Hematopoietic multipotent progenitor cell treated with erythropoietin and hydrocortisone succinate and interleukin-3 and kit ligand, for 17 days (in vitro differentiated cells): ENCODE measurements at regions not wholly inside any gene's neighbourhood (a gene's known extent, or its start where the extent isn't known, plus 50 kb on each side); places are given as distances from the start of the nearest gene placed in this dataset.
A peak's percentile ranks its signal among the peaks of the same experiment; 100 is the strongest.

ENCODE experiments used
- DNase-seq: peaks from one replicate; pipeline ENCODE4 v3.0.0-alpha.2; 2015; ENCODE audit warnings: low spot score

GRCh38 chr18:21162786-21163185 is 51.2 kb upstream of the ROCK1 start:
- no peak for DNase-seq

- DNase-seq, result no peak
These were observed 52.3 kb upstream of the ROCK1 start for GRCh38 chr18:21163647-21164547.

GRCh38 chr18:21164548-21165095 is 53.0 kb upstream of the ROCK1 start:
- no peak for DNase-seq

GRCh38 chr18:21167641-21168377 is 56.2 kb upstream of the ROCK1 start:
- no peak for DNase-seq

- no peak for DNase-seq
These were observed 57.3 kb upstream of the ROCK1 start for GRCh38 chr18:21168880-21169279.

GRCh38 chr18:21177822-21178221 is 64.2 kb upstream of the GREB1L start:
- DNase-seq, result no peak

- DNase-seq, result peak; percentile 40
These were observed 62.3 kb upstream of the GREB1L start for GRCh38 chr18:21179590-21180220.

GRCh38 chr18:21180588-21180987 is 61.4 kb upstream of the GREB1L start:
- DNase-seq, result no peak

- DNase-seq, result no peak
These were observed 60.3 kb upstream of the GREB1L start for GRCh38 chr18:21181766-21182165.

GRCh38 chr18:21183670-21184069 is 58.4 kb upstream of the GREB1L start:
- DNase-seq, result no peak

- DNase-seq, result no peak
These were observed 57.5 kb upstream of the GREB1L start for GRCh38 chr18:21184396-21184996.

- DNase-seq, result no peak
These were observed 54.1 kb upstream of the GREB1L start for GRCh38 chr18:21187886-21188285.

GRCh38 chr18:21191596-21192307 is 50.3 kb upstream of the GREB1L start:
- DNase-seq, result no peak
